Chondrocyte (in vitro differentiated cells): ENCODE measurements at regions not wholly inside any gene's neighbourhood (a gene's known extent, or its start where the extent isn't known, plus 50 kb on each side); places are given as distances from the start of the nearest gene placed in this dataset.

Experiments used
- DNase-seq: peaks from one replicate; pipeline ENCODE4 v3.0.0; 2021; ENCODE audit warnings: mixed read lengths, low spot score
- H3K27ac Mint-ChIP-seq: one replicate; pipeline ENCODE4 v1.8.0; 2021; ENCODE audit warnings: mild to moderate bottlenecking, moderate library complexity, mixed read lengths; ENCODE audit not compliant: unreplicated experiment
- H3K27me3 Mint-ChIP-seq: 2 replicates; pipeline ENCODE4 v1.8.0; 2021; ENCODE audit warnings: low read depth, mixed read lengths
- H3K36me3 Mint-ChIP-seq: 2 replicates; pipeline ENCODE4 v1.8.0; 2021; ENCODE audit warnings: low read depth, mixed read lengths
- H3K4me1 Mint-ChIP-seq: 2 replicates; pipeline ENCODE4 v1.8.0; 2021; ENCODE audit warnings: low read depth, mild to moderate bottlenecking, mixed read lengths
- H3K4me3 Mint-ChIP-seq: one replicate; pipeline ENCODE4 v1.8.0; 2021; ENCODE audit warnings: mild to moderate bottlenecking, moderate library complexity, mixed read lengths; ENCODE audit not compliant: unreplicated experiment
- H3K9me3 Mint-ChIP-seq: 2 replicates; pipeline ENCODE4 v1.8.0; 2021; ENCODE audit warnings: low read depth, mixed read lengths
- CTCF ChIP-seq: fragments of 200-600 bp; sonication (generic); IDR thresholded peaks from 2 replicates; pipeline ENCODE4 v1.5.0; 2021; ENCODE audit warnings: antibody characterized with exemption, mild to moderate bottlenecking, moderate library complexity

- Mint-ChIP-seq H3K4me1 (no peaks in the 10 kb centered on the region), H3K27ac (no peak overlapping the region), H3K27me3 (no peaks in the 10 kb centered on the region), H3K9me3 (no peaks in the 10 kb centered on the region), H3K4me3 (no peak overlapping the region), H3K36me3 (no peaks in the 10 kb centered on the region)
- no peak for DNase-seq
- no peak for TF ChIP-seq CTCF
Observed at GRCh38 chr10:57247271-57247670, 886.2 kb upstream of the ZWINT start.

- no peak for DNase-seq
- Mint-ChIP-seq H3K27me3 (peaks cover 3% of the 10 kb centered on the region), H3K4me3 (no peak overlapping the region), H3K9me3 (peaks cover 24% of the 10 kb centered on the region), H3K4me1 (no peaks in the 10 kb centered on the region), H3K36me3 (peaks cover 1% of the 10 kb centered on the region), H3K27ac (no peak overlapping the region)
- TF ChIP-seq CTCF, result no peak
Observed at GRCh38 chr10:57225920-57226319, 864.9 kb upstream of the ZWINT start.

DNA sequence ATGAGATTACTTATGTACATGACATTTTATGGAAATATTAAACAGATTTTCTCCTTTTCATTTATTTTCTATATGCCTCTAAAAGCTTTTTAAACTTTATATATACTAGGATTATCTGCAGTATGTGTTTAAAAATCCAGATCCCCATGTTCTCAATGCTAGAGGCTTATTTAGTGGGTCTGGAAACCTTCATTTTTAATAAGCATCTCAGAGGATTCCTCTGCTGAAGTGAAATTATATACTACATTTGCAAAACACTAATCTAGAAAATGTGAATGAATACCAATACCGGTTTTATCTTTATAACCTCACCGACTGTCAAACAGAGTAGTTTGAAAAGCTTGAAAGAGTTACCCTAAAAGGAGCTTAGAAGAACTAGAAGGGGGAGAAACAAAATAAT is 863.8 kb upstream of the ZWINT start:
- DNase-seq, result no peak
- peaks cover 3% of the 10 kb centered on the region for H3K27me3 Mint-ChIP-seq
- H3K36me3 Mint-ChIP-seq, result peaks cover 1% of the 10 kb centered on the region
- TF ChIP-seq CTCF, result no peak
- peaks cover 15% of the 10 kb centered on the region for H3K9me3 Mint-ChIP-seq
- H3K27ac Mint-ChIP-seq, result no peak overlapping the region
- H3K4me3 Mint-ChIP-seq, result no peak overlapping the region
- H3K4me1 Mint-ChIP-seq, result no peaks in the 10 kb centered on the region

DNA sequence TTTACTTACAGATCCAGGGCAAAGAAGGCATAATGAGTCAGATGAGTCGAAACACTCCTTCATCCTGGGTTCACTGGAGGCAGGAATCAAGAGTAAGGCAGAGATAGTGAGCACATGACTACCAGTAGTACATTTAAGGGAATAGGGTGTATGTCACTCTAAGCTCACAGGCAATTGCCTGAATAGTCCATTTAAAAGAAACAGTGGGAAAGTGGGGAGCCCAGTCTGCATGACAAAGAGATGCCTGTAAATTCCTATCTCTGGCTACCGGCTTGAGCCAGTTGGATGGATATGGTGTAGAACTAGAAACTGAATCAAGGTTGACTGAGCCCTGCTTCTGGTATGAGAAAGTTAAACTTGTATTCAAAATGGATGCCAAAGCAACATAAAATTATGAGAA is 861.5 kb upstream of the ZWINT start:
- no peak for TF ChIP-seq CTCF
- no peak overlapping the region for H3K27ac Mint-ChIP-seq

DNA sequence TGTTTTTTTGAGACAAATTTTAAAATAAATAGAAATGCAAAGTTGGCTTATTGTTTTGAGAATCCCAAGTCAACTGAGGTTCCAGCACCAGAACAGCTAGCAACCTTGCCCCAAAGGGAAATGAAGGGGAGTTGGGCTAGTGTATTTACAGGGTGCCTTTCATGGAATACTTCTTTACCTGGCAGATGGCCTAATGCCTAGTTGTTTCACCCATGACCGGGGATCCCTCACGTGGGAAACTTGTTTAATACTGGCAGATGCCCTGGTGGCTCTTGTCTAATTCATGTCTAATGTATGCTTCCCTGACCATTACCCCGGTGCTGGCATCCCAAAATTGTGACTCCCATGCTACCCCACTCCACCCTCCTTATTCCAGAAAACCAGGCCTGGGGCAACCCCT is 861.1 kb upstream of the ZWINT start:
- no peaks in the 10 kb centered on the region for H3K9me3 Mint-ChIP-seq
- H3K4me1 Mint-ChIP-seq, result no peaks in the 10 kb centered on the region
- no peaks in the 10 kb centered on the region for H3K36me3 Mint-ChIP-seq
- no peak overlapping the region for H3K4me3 Mint-ChIP-seq
- no peak overlapping the region for H3K27ac Mint-ChIP-seq
- peaks cover 3% of the 10 kb centered on the region for H3K27me3 Mint-ChIP-seq
- no peak for DNase-seq
- TF ChIP-seq CTCF, result no peak

More for the DNA sequence above, 861.5 kb upstream of the ZWINT start:
- H3K27me3 Mint-ChIP-seq, result peaks cover 3% of the 10 kb centered on the region
- H3K4me3 Mint-ChIP-seq, result no peak overlapping the region
- no peaks in the 10 kb centered on the region for H3K4me1 Mint-ChIP-seq
- H3K36me3 Mint-ChIP-seq, result no peaks in the 10 kb centered on the region
- no peaks in the 10 kb centered on the region for H3K9me3 Mint-ChIP-seq
- DNase-seq, result no peak
